B cell (primary cell): ENCODE measurements at regions not wholly inside any gene's neighbourhood (a gene's known extent, or its start where the extent isn't known, plus 50 kb on each side); places are given as distances from the start of the nearest gene placed in this dataset.

Experiments
- ATAC-seq: fragments of 200-7000 bp; cut with Tn5 transposase; one replicate; pipeline ENCODE4 v1.10.0; 2021; ENCODE audit warnings: low read depth, mild to moderate bottlenecking, moderate number of reproducible peaks, moderate library complexity
- CTCF ChIA-PET: fragments of 350-600 bp; sonication (Branson Sonifier 250); formaldehyde crosslinking; loops from one replicate; lab custom pipeline; 2021; ENCODE audit warnings: antibody characterized with exemption, inconsistent platforms; lab: Charles Lee
- POLR2A ChIA-PET: fragments of 350-600 bp; sonication (Branson Sonifier 250); formaldehyde crosslinking; loops from one replicate; lab custom pipeline; 2021; ENCODE audit warnings: antibody characterized with exemption; lab: Charles Lee
- DNase-seq: peaks from one replicate; pipeline ENCODE4 v3.0.0; 2013
- H2AFZ ChIP-seq: 2 replicates; pipeline ENCODE4 v1.6.1; 2012; ENCODE audit warnings: mild to moderate bottlenecking, low read depth, low read length; ENCODE audit not compliant: insufficient read depth, poor library complexity, severe bottlenecking
- H3K27ac ChIP-seq, 2 donors: 1 replicate in 1 of 2; 2 replicates in 1 of 2; pipeline ENCODE4 v1.5.1; 2012 to 2013; ENCODE audit warnings: low read length in 2 of 2, mild to moderate bottlenecking in 2 of 2, moderate library complexity in 1 of 2
- H3K27me3 ChIP-seq, 4 experiments: fragments of 200-600 bp in 1 of 4; sonication (generic) in 1 of 4; replicated peaks in 1 of 4; 1 replicate in 2 of 4; 2 replicates in 2 of 4; pipeline versions ENCODE4 v1.6.1 to v1.7.0; 2013 to 2016; ENCODE audit warnings: low read length in 3 of 4, mild to moderate bottlenecking in 2 of 4, mixed read lengths in 1 of 4, moderate library complexity in 1 of 4; ENCODE audit not compliant: insufficient read depth in 4 of 4, control insufficient read depth in 3 of 4; ENCODE audit errors: control extremely low read depth in 1 of 4
- H3K36me3 ChIP-seq, 2 experiments: replicated peaks in 1 of 2; 1 replicate in 1 of 2; 2 replicates in 1 of 2; pipeline versions ENCODE4 v1.6.1 to v1.7.1; 2013; ENCODE audit warnings: low read length in 1 of 2; ENCODE audit not compliant: insufficient read depth in 2 of 2, control insufficient read depth in 1 of 2; ENCODE audit errors: control extremely low read depth in 1 of 2, extremely low read depth in 1 of 2
- H3K4me1 ChIP-seq, 2 donors: fragments of 200-600 bp in 1 of 2; sonication (generic) in 1 of 2; 1 replicate in 1 of 2; 2 replicates in 1 of 2; pipeline versions ENCODE4 v1.5.1 to v1.6.1; 2013 to 2017; ENCODE audit warnings: low read length in 2 of 2; ENCODE audit not compliant: control insufficient read depth in 2 of 2, insufficient read depth in 2 of 2
- H3K4me2 ChIP-seq: replicated peaks from 2 replicates; pipeline ENCODE3; 2012; ENCODE audit warnings: mild to moderate bottlenecking, low read depth, low read length; ENCODE audit not compliant: poor library complexity, severe bottlenecking
- H3K4me3 ChIP-seq, 5 experiments: fragments of 200-600 bp in 1 of 5; sonication (generic) in 1 of 5; 1 replicate in 3 of 5; 2 replicates in 2 of 5; pipeline versions ENCODE4 v1.5.1 to v1.7.0; 2011 to 2016; ENCODE audit warnings: low read length in 4 of 5, mild to moderate bottlenecking in 4 of 5, low read depth in 2 of 5, control low read depth in 1 of 5, moderate library complexity in 1 of 5; ENCODE audit not compliant: insufficient read depth in 1 of 5; ENCODE audit errors: control extremely low read depth in 1 of 5, extremely low read depth in 1 of 5
- H3K79me2 ChIP-seq: fragments of 200-600 bp; sonication (generic); one replicate; pipeline ENCODE4 v1.6.0; 2016; ENCODE audit warnings: low read length; ENCODE audit not compliant: control insufficient read depth, insufficient read depth
- H3K9ac ChIP-seq: fragments of 200-600 bp; sonication (generic); 2 replicates; pipeline ENCODE4 v1.6.1; 2017; ENCODE audit warnings: mild to moderate bottlenecking, low read length, moderate library complexity
- H3K9me3 ChIP-seq, 3 donors: one replicate each; pipeline versions ENCODE4 v1.6.1 to v1.7.1; 2013; ENCODE audit warnings: low read length in 2 of 3; ENCODE audit not compliant: control insufficient read depth in 2 of 3, insufficient read depth in 1 of 3; ENCODE audit errors: control extremely low read depth in 1 of 3
- H4K20me1 ChIP-seq: 2 replicates; pipeline ENCODE4 v1.6.0; 2012; ENCODE audit warnings: mild to moderate bottlenecking, low read length; ENCODE audit not compliant: insufficient read depth, control insufficient read depth, poor library complexity, severe bottlenecking
- H3K27ac Mint-ChIP-seq: one replicate; pipeline ENCODE4 v1.8.0; 2021; ENCODE audit warnings: mixed read lengths
- H3K27me3 Mint-ChIP-seq: one replicate; pipeline ENCODE4 v1.8.0; 2021; ENCODE audit warnings: mixed read lengths
- H3K4me1 Mint-ChIP-seq: one replicate; pipeline ENCODE4 v1.8.0; 2021; ENCODE audit warnings: mixed read lengths
- H3K4me3 Mint-ChIP-seq: one replicate; pipeline ENCODE4 v1.8.0; 2021; ENCODE audit warnings: mixed read lengths
- H3K9me3 Mint-ChIP-seq: one replicate; pipeline ENCODE4 v1.8.0; 2022; ENCODE audit warnings: mixed read lengths; ENCODE audit not compliant: insufficient read depth
- CTCF ChIP-seq: fragments of 200-600 bp; IDR thresholded peaks from one replicate; pipeline ENCODE4 v1.8.0; 2022; ENCODE audit warnings: antibody characterized with exemption, mild to moderate bottlenecking
- EZH2 ChIP-seq: IDR thresholded peaks from 2 replicates; pipeline ENCODE4 v1.6.1; 2012; ENCODE audit warnings: borderline replicate concordance, low read depth, mild to moderate bottlenecking, moderate library complexity, low read length; ENCODE audit not compliant: insufficient read depth, poor library complexity, severe bottlenecking
- WGBS: methylation state at CpG from one replicate; pipeline ENCODE4 v1.1.5; 2013; ENCODE audit warnings: missing lambda C conversion rate; ENCODE audit not compliant: insufficient coverage; 5-methylcytosine and 5-hydroxymethylcytosine counted together
- intact Hi-C: fragments of 100-400 bp; cut with micrococcal nuclease; formaldehyde crosslinking; loops from one replicate; pipeline ENCODE4 v1.10.0; 2022

- Histone ChIP-seq H3K27ac (no peak overlapping the region), H4K20me1 (no peaks in the 10 kb centered on the region), H3K27me3 (no peaks in the 10 kb centered on the region), H3K4me1 (no peaks in the 10 kb centered on the region), H3K9me3 (no peaks in the 10 kb centered on the region), H3K79me2 (no peaks in the 10 kb centered on the region), H3K4me3 (no peak overlapping the region), H3K9ac (no peak overlapping the region), H3K36me3 (no peaks in the 10 kb centered on the region), H2AFZ (no peak overlapping the region), H3K4me2 (no peak overlapping the region)
- intact Hi-C loops, result no loop called here
- DNase-seq (no peak), ATAC-seq (no peak)
- H3K4me3 Mint-ChIP-seq, result no peak overlapping the region
- no peak overlapping the region for H3K27ac Mint-ChIP-seq
- H3K4me1 Mint-ChIP-seq, result no peaks in the 10 kb centered on the region
- ChIA-PET CTCF (no interaction called here), POLR2A (no interaction called here)
- peaks cover 2% of the 10 kb centered on the region for H3K9me3 Mint-ChIP-seq
- no peaks in the 10 kb centered on the region for H3K27me3 Mint-ChIP-seq
- WGBS, result 71% methylated on average over 2 of the region's 3 CpGs
- no peak for TF ChIP-seq CTCF
Measured at GRCh38 chr5:117519957-117520500, 945.4 kb upstream of the SEMA6A start.

DNA sequence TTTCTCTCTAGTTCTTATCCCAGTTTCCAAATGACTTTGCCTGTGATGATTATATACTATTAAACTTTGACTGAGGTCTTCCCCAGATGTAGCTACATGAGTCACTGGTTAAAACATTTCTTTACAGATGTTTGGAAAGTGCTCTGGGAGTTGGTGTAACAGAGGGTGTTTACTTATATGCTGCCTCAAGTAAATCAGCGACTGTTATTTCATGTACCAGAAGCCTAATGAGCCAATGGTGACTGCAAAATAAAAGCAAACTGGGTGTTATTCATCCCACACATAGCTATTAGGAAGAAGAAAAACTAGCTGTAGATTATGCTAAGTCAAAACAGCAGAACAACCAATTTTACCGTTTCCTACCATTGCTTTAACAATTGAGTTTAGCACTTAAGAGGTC is 929.7 kb upstream of the SEMA6A start:
- no peaks in the 10 kb centered on the region for H4K20me1 ChIP-seq
- ATAC-seq (no peak), DNase-seq (no peak)
- Mint-ChIP-seq H3K4me1 (no peaks in the 10 kb centered on the region), H3K27ac (no peak overlapping the region), H3K27me3 (no peaks in the 10 kb centered on the region), H3K9me3 (no peaks in the 10 kb centered on the region), H3K4me3 (no peak overlapping the region)
- no peak for TF ChIP-seq CTCF
- no peak for TF ChIP-seq EZH2
- no peak overlapping the region for H3K4me2 ChIP-seq
- ChIA-PET CTCF (no interaction called here), POLR2A (no interaction called here)
- no peak overlapping the region for H3K9ac ChIP-seq
- no peak overlapping the region for H3K4me3 ChIP-seq
- H3K36me3 ChIP-seq, result no peaks in the 10 kb centered on the region
- no peaks in the 10 kb centered on the region for H3K79me2 ChIP-seq
- H3K9me3 ChIP-seq, result no peaks in the 10 kb centered on the region
- no peak overlapping the region for H3K27ac ChIP-seq
- intact Hi-C loops, result no loop called here
- WGBS, result no CpG with 5 or more reads among the region's 2 CpGs
- H2AFZ ChIP-seq, result no peak overlapping the region
- H3K27me3 ChIP-seq, result no peaks in the 10 kb centered on the region
- H3K4me1 ChIP-seq, result no peaks in the 10 kb centered on the region
